ENCODE measurements at regions not wholly inside any gene's neighbourhood (a gene's known extent, or its start where the extent isn't known, plus 50 kb on each side); places are given as distances from the start of the nearest gene placed in this dataset.

DNA sequence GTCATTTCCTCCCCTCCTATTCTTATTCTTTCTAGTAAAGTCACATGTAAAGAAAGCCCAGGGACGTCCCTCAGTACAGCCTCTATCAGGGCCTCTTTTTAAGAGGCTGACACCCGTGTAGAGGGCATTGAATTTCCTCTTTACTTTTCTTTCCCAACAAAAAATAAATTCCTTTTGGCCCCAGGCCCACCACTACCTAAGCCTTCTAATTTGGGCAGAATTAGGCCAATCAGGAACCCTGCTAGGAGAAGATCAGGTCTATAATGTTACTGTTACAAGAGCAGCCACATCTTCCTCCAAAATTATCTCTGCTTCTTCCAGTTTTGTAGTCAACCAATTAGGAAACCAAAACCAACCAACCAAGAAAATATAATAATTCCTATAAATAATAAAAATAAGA lies 189.6 kb upstream of the NREP start:
- no peaks in the 10 kb centered on the region for H3K4me1 ChIP-seq (ENCODE audit: control insufficient read depth, extremely low read depth, insufficient read depth, low read length)
- no peak overlapping the region for H3K27ac ChIP-seq (ENCODE audit: insufficient read depth, low read depth, low read length)
- no peaks in the 10 kb centered on the region for H3K36me3 ChIP-seq (ENCODE audit: control insufficient read depth in 2 of 2, extremely low read depth in 1 of 2, insufficient read depth in 2 of 2, low read length in 2 of 2)
- no TSS peak for BruUV-seq (replicated peaks)
- CTCF ChIA-PET: no interaction called here
- no peak for DNase-seq (ENCODE audit: low read depth, low spot score)
- no peak overlapping the region for H2AFZ ChIP-seq (ENCODE audit: low read depth, low read length)
- no peaks in the 10 kb centered on the region for H3K27me3 ChIP-seq (ENCODE audit: control insufficient read depth in 2 of 2, insufficient read depth in 2 of 2, low read length in 2 of 2)
- H3K79me2 ChIP-seq (ENCODE audit: control insufficient read depth, insufficient read depth, low read length): no peaks in the 10 kb centered on the region
- H4K20me1 ChIP-seq (replicated peaks; ENCODE audit: control insufficient read depth, extremely low read depth, insufficient read depth, low read length): no peaks in the 10 kb centered on the region
- no peak overlapping the region for H3K4me3 ChIP-seq (replicated peaks in 1 of 3; ENCODE audit: insufficient read depth in 1 of 3, low read depth in 1 of 3, low read length in 3 of 3)
- H3K9me3 ChIP-seq (replicated peaks; ENCODE audit: control insufficient read depth, insufficient read depth, low read length): no peaks in the 10 kb centered on the region
- TF ChIP-seq JUN (IDR thresholded peaks at IDR 0.05; ENCODE audit: borderline replicate concordance, insufficient read depth, insufficient read length, low read depth) (no peak), EZH2 (IDR thresholded peaks at IDR 0.05; ENCODE audit: borderline replicate concordance, low read depth, low read length, severe bottlenecking) (no peak), POLR2AphosphoS5 (IDR thresholded peaks at IDR 0.05; ENCODE audit: insufficient read depth, low read depth, low read length) (no peak), MYC (IDR thresholded peaks at IDR 0.05; ENCODE audit: low read depth, low read length) (no peak), FOS (IDR thresholded peaks at IDR 0.05; ENCODE audit: borderline replicate concordance, insufficient read depth, low read length) (no peak), GATA2 (IDR thresholded peaks at IDR 0.05; ENCODE audit: insufficient read depth, insufficient read length, low read depth, low read length) (no peak), POLR2A (IDR thresholded peaks at IDR 0.05; ENCODE audit: low read depth, low read length) (no peak)
- TF ChIP-seq, protein P1, sequence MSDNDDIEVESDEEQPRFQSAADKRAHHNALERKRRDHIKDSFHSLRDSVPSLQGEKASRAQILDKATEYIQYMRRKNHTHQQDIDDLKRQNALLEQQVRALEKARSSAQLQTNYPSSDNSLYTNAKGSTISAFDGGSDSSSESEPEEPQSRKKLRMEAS (IDR thresholded peaks at IDR 0.05; ENCODE audit: insufficient read depth, insufficient read length): no peak
- TF ChIP-seq, protein P2, sequence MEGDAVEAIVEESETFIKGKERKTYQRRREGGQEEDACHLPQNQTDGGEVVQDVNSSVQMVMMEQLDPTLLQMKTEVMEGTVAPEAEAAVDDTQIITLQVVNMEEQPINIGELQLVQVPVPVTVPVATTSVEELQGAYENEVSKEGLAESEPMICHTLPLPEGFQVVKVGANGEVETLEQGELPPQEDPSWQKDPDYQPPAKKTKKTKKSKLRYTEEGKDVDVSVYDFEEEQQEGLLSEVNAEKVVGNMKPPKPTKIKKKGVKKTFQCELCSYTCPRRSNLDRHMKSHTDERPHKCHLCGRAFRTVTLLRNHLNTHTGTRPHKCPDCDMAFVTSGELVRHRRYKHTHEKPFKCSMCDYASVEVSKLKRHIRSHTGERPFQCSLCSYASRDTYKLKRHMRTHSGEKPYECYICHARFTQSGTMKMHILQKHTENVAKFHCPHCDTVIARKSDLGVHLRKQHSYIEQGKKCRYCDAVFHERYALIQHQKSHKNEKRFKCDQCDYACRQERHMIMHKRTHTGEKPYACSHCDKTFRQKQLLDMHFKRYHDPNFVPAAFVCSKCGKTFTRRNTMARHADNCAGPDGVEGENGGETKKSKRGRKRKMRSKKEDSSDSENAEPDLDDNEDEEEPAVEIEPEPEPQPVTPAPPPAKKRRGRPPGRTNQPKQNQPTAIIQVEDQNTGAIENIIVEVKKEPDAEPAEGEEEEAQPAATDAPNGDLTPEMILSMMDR (IDR thresholded peaks at IDR 0.05; ENCODE audit: extremely low read depth in 1 of 2, insufficient read depth in 1 of 2, low read depth in 1 of 2, low read length in 2 of 2): no peak
- no peaks in the 10 kb centered on the region for H3K9me1 ChIP-seq (replicated peaks; ENCODE audit: control insufficient read depth, extremely low read depth, insufficient read depth, low read length)
- intact Hi-C loops (cut with micrococcal nuclease): no loop called here
- POLR2A ChIA-PET: no interaction called here
- dilution Hi-C loops (cut with MboI; ENCODE audit: extremely low pct_ligation_motif_present, low sequenced_read_pairs): no loop called here
- no peak for FAIRE-seq
- H3K4me2 ChIP-seq (ENCODE audit: insufficient read depth, low read length): no peak overlapping the region
- no peak overlapping the region for H3K9ac ChIP-seq (replicated peaks; ENCODE audit: extremely low read depth, insufficient read depth, low read length)
